Esophagus muscularis mucosa (tissue), 4 donors: ENCODE measurements at regions not wholly inside any gene's neighbourhood (a gene's known extent, or its start where the extent isn't known, plus 50 kb on each side); places are given as distances from the start of the nearest gene placed in this dataset.

Experiments
- DNase-seq: peaks from one replicate; pipeline ENCODE4 v3.0.0-alpha.2; 2017; ENCODE audit errors: extremely low spot score
- H3K27ac ChIP-seq, 4 donors: fragments of 200-600 bp; sonication (generic); replicated peaks in 1 of 4; 1 replicate in 3 of 4; 2 replicates in 1 of 4; pipeline ENCODE4 v1.5.1; 2016 to 2019; ENCODE audit warnings: mild to moderate bottlenecking in 1 of 4
- H3K27me3 ChIP-seq, 4 donors: fragments of 200-600 bp; sonication (generic); one replicate each; pipeline versions ENCODE4 v1.5.1 to v1.6.0; 2016 to 2019
- H3K36me3 ChIP-seq, 4 donors: fragments of 200-600 bp; sonication (generic); one replicate each; pipeline ENCODE4 v1.5.1; 2016 to 2019
- H3K4me1 ChIP-seq, 4 donors: fragments of 200-600 bp; sonication (generic); one replicate each; pipeline ENCODE4 v1.5.1; 2016 to 2019
- H3K4me3 ChIP-seq, 4 donors: fragments of 200-600 bp; sonication (generic); 1 replicate in 2 of 4; 2 replicates in 2 of 4; pipeline ENCODE4 v1.5.1; 2016 to 2019; ENCODE audit warnings: mild to moderate bottlenecking in 4 of 4, moderate library complexity in 1 of 4
- H3K9me3 ChIP-seq, 4 donors: fragments of 200-600 bp; sonication (generic); 1 replicate in 3 of 4; 2 replicates in 1 of 4; pipeline ENCODE4 v1.5.1; 2016 to 2019
- CTCF ChIP-seq, 3 experiments: fragments of 200-600 bp in 2 of 3; fragments of 450-650 bp in 1 of 3; sonication (generic) in 2 of 3; IDR thresholded peaks; one replicate each; pipeline ENCODE4 v1.5.1; 2017 to 2019; ENCODE audit warnings: antibody characterized with exemption in 3 of 3, mild to moderate bottlenecking in 2 of 3, moderate library complexity in 1 of 3
- EP300 ChIP-seq: sonication (generic); formaldehyde crosslinking; IDR thresholded peaks from one replicate; pipeline ENCODE4 v1.6.1; 2017; ENCODE audit warnings: antibody characterized with exemption
- POLR2A ChIP-seq: fragments of 450-650 bp; IDR thresholded peaks from one replicate; pipeline ENCODE4 v1.6.1; 2017; ENCODE audit warnings: antibody characterized with exemption, moderate library complexity, mild to moderate bottlenecking, low read depth
- POLR2AphosphoS5 ChIP-seq, 2 donors: sonication (generic); formaldehyde crosslinking; IDR thresholded peaks; one replicate each; pipeline ENCODE4 v1.6.1; 2017; ENCODE audit warnings: antibody characterized with exemption in 2 of 2
- WGBS: methylation state at CpG from one replicate; pipeline ENCODE4 v1.1.5; 2018; 5-methylcytosine and 5-hydroxymethylcytosine counted together
- intact Hi-C: fragments of 100-400 bp; cut with DNase I; formaldehyde crosslinking; loops from one replicate; pipeline ENCODE4 v1.15.1; 2023

- Histone ChIP-seq H3K4me3 (no peak overlapping the region), H3K9me3 (no peaks in the 10 kb centered on the region), H3K4me1 (peaks cover 0 to 8% (median 2%) of the 10 kb centered on the region in 4 donors), H3K27me3 (no peaks in the 10 kb centered on the region), H3K27ac (no peak overlapping the region), H3K36me3 (no peaks in the 10 kb centered on the region)
- WGBS: 53% methylated on average over 4 of the region's 4 CpGs
- TF ChIP-seq EP300 (no peak), POLR2AphosphoS5 (IDR thresholded peaks at IDR 0.05) (no peak), POLR2A (no peak), CTCF (IDR thresholded peaks at IDR 0.05) (no peak)
- DNase-seq: no peak
- intact Hi-C loops: no loop called here
These were observed 195.6 kb downstream of the SCP2D1 start for GRCh38 chr20:19009081-19009688.

- intact Hi-C loops: no loop called here
- H3K27ac ChIP-seq: no peak overlapping the region
- H3K9me3 ChIP-seq: no peaks in the 10 kb centered on the region
- DNase-seq: no peak
- no peaks in the 10 kb centered on the region for H3K36me3 ChIP-seq
- H3K27me3 ChIP-seq: no peaks in the 10 kb centered on the region
- no peak for TF ChIP-seq POLR2A
- TF ChIP-seq CTCF (IDR thresholded peaks at IDR 0.05): no peak
- TF ChIP-seq POLR2AphosphoS5 (IDR thresholded peaks at IDR 0.05): no peak
- no peak for TF ChIP-seq EP300
- 50% methylated on average over 7 of the region's 7 CpGs for WGBS
- no peak overlapping the region for H3K4me3 ChIP-seq
- H3K4me1 ChIP-seq: peaks cover 0 to 18% (median 6%) of the 10 kb centered on the region in 4 donors
These were observed 199.1 kb downstream of the SCP2D1 start for GRCh38 chr20:19012676-19013075.

- no peak overlapping the region for H3K4me3 ChIP-seq
- no peaks in the 10 kb centered on the region for H3K27me3 ChIP-seq
- peaks cover 0 to 18% (median 6%) of the 10 kb centered on the region in 4 donors for H3K4me1 ChIP-seq
- H3K27ac ChIP-seq: no peak overlapping the region
- H3K9me3 ChIP-seq: no peaks in the 10 kb centered on the region
- no peak for DNase-seq
- WGBS: 44% methylated on average over 2 of the region's 2 CpGs
- H3K36me3 ChIP-seq: no peaks in the 10 kb centered on the region
- intact Hi-C loops: no loop called here
- TF ChIP-seq EP300 (no peak), CTCF (IDR thresholded peaks at IDR 0.05) (no peak), POLR2A (no peak), POLR2AphosphoS5 (IDR thresholded peaks at IDR 0.05) (no peak)
These were observed 198.5 kb upstream of the SLC24A3 start for GRCh38 chr20:19013907-19014306.

- no peak for TF ChIP-seq EP300
- TF ChIP-seq CTCF (IDR thresholded peaks at IDR 0.05): no peak
- TF ChIP-seq POLR2A: no peak
- no peak for TF ChIP-seq POLR2AphosphoS5 (IDR thresholded peaks at IDR 0.05)
- intact Hi-C loops: no loop called here
- Histone ChIP-seq H3K27ac (no peak overlapping the region), H3K27me3 (no peaks in the 10 kb centered on the region), H3K36me3 (no peaks in the 10 kb centered on the region), H3K9me3 (no peaks in the 10 kb centered on the region), H3K4me1 (peaks cover 0 to 18% (median 6%) of the 10 kb centered on the region in 4 donors), H3K4me3 (no peak overlapping the region)
- DNase-seq: no peak
- 52% methylated on average over 11 of the region's 11 CpGs for WGBS
These were observed 196.9 kb upstream of the SLC24A3 start for GRCh38 chr20:19015351-19016139.
